NT2/D1 (cell line): ENCODE measurements at regions not wholly inside any gene's neighbourhood (a gene's known extent, or its start where the extent isn't known, plus 50 kb on each side); places are given as distances from the start of the nearest gene placed in this dataset.

Experiments
- YY1 ChIP-seq: IDR thresholded peaks from 2 replicates; pipeline ENCODE4 v1.6.1; 2011; ENCODE audit not compliant: insufficient read length, insufficient read depth
- ZNF274 ChIP-seq: IDR thresholded peaks from 2 replicates; pipeline ENCODE4 v1.6.1; 2011; ENCODE audit warnings: mild to moderate bottlenecking, low read depth, low read length

DNA sequence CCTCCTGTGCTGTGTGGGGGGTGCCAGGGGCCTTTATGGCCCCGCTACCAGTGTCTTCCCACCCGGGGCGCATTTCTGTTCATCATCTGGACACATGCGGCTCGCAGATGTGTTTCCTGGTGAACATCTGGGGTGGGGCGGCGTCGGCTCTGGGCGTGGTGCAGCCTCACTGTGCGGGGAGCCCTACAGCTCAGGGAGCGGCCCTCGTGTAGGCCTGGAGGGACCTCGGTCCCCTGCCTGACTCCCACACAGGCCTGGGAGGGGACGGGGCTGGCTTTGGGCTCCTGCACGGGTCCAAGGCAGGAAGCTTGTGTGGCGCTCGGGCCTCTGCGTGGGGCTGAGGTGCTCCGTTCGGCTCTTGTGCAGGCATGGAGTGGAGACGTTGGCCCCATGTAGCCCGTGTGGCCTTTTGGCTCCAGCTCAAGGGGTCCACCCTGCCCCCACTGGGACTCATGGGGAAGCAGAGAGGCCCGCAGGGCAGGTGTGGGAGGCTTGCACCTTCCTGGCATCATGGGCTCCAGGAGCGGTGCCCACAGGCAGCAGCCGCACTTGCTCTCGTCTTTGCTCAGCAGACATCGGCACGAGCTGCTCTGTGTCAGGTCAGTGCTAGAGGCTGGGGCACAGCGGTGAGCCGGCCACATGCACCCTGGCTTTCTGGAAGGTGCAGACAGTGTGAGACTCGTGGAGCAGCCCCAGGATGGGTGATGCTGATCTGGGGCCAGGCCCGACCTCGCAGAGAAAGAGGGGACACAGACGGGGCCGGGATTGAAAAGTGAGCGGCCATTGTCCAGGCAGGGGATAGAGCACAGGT, 90.1 kb upstream of the ACTRT2 start:
- no peak for TF ChIP-seq ZNF274
- TF ChIP-seq YY1 = no peak
